Lung (tissue), 11 donors: ENCODE measurements at regions not wholly inside any gene's neighbourhood (a gene's known extent, or its start where the extent isn't known, plus 50 kb on each side); places are given as distances from the start of the nearest gene placed in this dataset.

Experiments
- ATAC-seq: fragments of 200-7000 bp; cut with Tn5 transposase; one replicate; pipeline ENCODE4 v1.9.1; 2020; ENCODE audit warnings: moderate number of reproducible peaks; ENCODE audit not compliant: insufficient read depth, low FRiP score
- DNase-seq, 3 donors: peaks; one replicate each; pipeline ENCODE4 v3.0.0-alpha.2; 2013 to 2017
- H3K27ac ChIP-seq, 2 donors: one replicate each; pipeline ENCODE4 v1.5.1; 2013; ENCODE audit warnings: mild to moderate bottlenecking in 2 of 2, moderate library complexity in 2 of 2, control low read depth in 1 of 2, inconsistent platforms in 1 of 2, low read depth in 1 of 2, low read length in 1 of 2
- H3K27me3 ChIP-seq, 3 donors: one replicate each; pipeline ENCODE4 v1.5.1; 2013; ENCODE audit warnings: low read length in 2 of 3; ENCODE audit not compliant: control insufficient read depth in 3 of 3, insufficient read depth in 3 of 3
- H3K36me3 ChIP-seq, 4 donors: one replicate each; pipeline ENCODE4 v1.5.1; 2013; ENCODE audit warnings: low read length in 4 of 4, mild to moderate bottlenecking in 1 of 4, moderate library complexity in 1 of 4; ENCODE audit not compliant: control insufficient read depth in 4 of 4, insufficient read depth in 4 of 4
- H3K4me1 ChIP-seq, 5 donors: one replicate each; pipeline ENCODE4 v1.5.1; 2013; ENCODE audit warnings: low read length in 5 of 5, mild to moderate bottlenecking in 2 of 5, moderate library complexity in 1 of 5; ENCODE audit not compliant: control insufficient read depth in 5 of 5, insufficient read depth in 5 of 5
- H3K4me3 ChIP-seq: one replicate; pipeline ENCODE4 v1.5.1; 2013; ENCODE audit warnings: mild to moderate bottlenecking, control low read depth, moderate library complexity
- H3K9ac ChIP-seq, 2 donors: one replicate each; pipeline ENCODE4 v1.5.1; 2013; ENCODE audit warnings: low read length in 2 of 2, control low read depth in 1 of 2; ENCODE audit not compliant: insufficient read depth in 1 of 2
- H3K9me3 ChIP-seq, 4 donors: one replicate each; pipeline ENCODE4 v1.5.1; 2013; ENCODE audit warnings: low read length in 3 of 4, mild to moderate bottlenecking in 1 of 4, moderate library complexity in 1 of 4; ENCODE audit not compliant: control insufficient read depth in 4 of 4, insufficient read depth in 3 of 4
- whole genome bisulfite sequencing, 2 donors: extraction: QIAGEN DNeasy Blood & Tissue Kit; methylation state at CpG; one replicate each; pipeline ENCODE4 v1.1.7; 2013; 5-methylcytosine and 5-hydroxymethylcytosine counted together
- TF ChIP-seq, protein P1 (sequence below): IDR thresholded peaks from 2 replicates; pipeline ENCODE4 v1.5.1; 2012; ENCODE audit warnings: mild to moderate bottlenecking; ENCODE audit errors: control extremely low read depth, extremely low read depth
- donor health status: control.
- donor health status: control.
- donor health status: Bipolar disorder and iron deficiency.
- donor health status: healthy.
- donor health status: DM: yes; HTN: yes; CAD: no.

DNA sequence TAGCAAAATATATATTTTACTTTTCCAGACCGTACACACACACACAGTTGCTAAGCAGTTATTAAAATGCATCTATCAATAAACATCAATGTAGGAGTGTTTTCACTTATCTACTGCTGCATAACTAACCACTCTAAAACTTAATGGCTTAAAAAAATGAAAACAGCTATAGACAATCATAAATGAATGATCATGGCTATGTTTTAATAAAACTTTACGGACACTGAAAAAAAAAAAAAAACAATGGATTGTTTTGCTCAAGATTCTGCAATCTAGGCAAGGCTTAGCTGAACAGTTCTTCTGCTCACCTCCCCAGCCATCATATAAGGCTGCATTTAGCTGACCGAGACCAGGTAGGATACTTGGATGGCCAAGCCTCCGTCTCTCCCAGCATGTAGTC, 125.4 kb upstream of the CCDC28A start:
- TF ChIP-seq, protein P1, sequence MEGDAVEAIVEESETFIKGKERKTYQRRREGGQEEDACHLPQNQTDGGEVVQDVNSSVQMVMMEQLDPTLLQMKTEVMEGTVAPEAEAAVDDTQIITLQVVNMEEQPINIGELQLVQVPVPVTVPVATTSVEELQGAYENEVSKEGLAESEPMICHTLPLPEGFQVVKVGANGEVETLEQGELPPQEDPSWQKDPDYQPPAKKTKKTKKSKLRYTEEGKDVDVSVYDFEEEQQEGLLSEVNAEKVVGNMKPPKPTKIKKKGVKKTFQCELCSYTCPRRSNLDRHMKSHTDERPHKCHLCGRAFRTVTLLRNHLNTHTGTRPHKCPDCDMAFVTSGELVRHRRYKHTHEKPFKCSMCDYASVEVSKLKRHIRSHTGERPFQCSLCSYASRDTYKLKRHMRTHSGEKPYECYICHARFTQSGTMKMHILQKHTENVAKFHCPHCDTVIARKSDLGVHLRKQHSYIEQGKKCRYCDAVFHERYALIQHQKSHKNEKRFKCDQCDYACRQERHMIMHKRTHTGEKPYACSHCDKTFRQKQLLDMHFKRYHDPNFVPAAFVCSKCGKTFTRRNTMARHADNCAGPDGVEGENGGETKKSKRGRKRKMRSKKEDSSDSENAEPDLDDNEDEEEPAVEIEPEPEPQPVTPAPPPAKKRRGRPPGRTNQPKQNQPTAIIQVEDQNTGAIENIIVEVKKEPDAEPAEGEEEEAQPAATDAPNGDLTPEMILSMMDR, result no peak
- no peak overlapping the region for H3K4me3 ChIP-seq
- ATAC-seq (no peak), DNase-seq (no peak)
- no peak overlapping the region for H3K27ac ChIP-seq
- 96% methylated on average over 4 of the region's 4 CpGs for WGBS, 2 donors
- no peaks in the 10 kb centered on the region for H3K27me3 ChIP-seq
- H3K36me3 ChIP-seq, result no peaks in the 10 kb centered on the region
- peaks cover 0 to 6% (median 0%) of the 10 kb centered on the region in 5 donors for H3K4me1 ChIP-seq
- H3K9me3 ChIP-seq, result no peaks in the 10 kb centered on the region
- no peak overlapping the region for H3K9ac ChIP-seq

DNA sequence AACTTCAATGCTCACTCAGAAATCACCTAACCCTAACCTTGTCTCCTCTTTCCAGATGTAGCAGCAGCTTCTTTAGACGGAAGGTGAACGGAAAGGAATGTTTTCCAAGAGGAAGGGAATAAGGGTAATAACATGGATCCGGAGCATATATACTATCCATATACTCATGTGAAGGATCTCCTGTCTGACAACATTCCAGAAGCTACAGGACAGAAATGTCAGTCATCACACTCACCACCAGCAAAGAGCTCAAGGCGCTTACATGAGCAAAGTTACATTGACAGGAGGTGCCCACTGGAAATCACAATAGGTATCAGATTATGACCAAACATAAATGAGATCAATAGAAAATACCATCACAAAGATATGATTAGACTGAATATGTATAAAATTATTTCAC, 122.1 kb upstream of the CCDC28A start:
- no peak overlapping the region for H3K4me3 ChIP-seq
- 96% methylated on average over 4 of the region's 4 CpGs for WGBS, 2 donors

DNA sequence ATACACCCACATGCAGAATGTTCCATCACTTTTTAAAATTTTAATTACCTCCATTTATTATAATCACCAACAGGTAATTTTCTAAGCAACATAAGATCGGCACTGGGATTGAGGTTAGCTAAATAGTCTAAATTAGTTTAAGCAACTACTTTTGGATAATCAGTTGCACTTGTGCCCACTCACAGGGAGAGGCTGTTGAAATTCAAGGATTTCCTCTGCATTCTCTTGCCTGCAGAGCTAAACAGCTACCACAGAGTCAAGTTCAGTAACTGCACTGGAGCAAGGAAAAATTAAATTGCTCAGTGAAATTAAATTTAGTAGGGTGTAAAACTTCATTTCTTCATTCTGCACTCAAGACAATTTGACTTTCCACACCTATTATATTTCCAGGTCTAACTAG, 120.7 kb upstream of the CCDC28A start:
- WGBS, 2 donors, result 64 to 89% methylated on average over 1 of the region's 1 CpG
- Histone ChIP-seq H3K4me3 (no peak overlapping the region), H3K36me3 (no peaks in the 10 kb centered on the region), H3K27me3 (no peaks in the 10 kb centered on the region), H3K27ac (no peak overlapping the region), H3K9me3 (no peaks in the 10 kb centered on the region), H3K9ac (no peak overlapping the region), H3K4me1 (peaks cover 0 to 25% (median 0%) of the 10 kb centered on the region in 5 donors)
- ATAC-seq (no peak), DNase-seq (no peak)
- TF ChIP-seq, protein P1, result no peak

More for the DNA sequence above, 122.1 kb upstream of the CCDC28A start:
- Histone ChIP-seq H3K9ac (no peak overlapping the region), H3K9me3 (no peaks in the 10 kb centered on the region), H3K27ac (no peak overlapping the region), H3K27me3 (no peaks in the 10 kb centered on the region), H3K4me1 (peaks cover 0 to 20% (median 0%) of the 10 kb centered on the region in 5 donors), H3K36me3 (no peaks in the 10 kb centered on the region)
- DNase-seq (no peak), ATAC-seq (no peak)
- TF ChIP-seq, protein P1, result no peak

DNA sequence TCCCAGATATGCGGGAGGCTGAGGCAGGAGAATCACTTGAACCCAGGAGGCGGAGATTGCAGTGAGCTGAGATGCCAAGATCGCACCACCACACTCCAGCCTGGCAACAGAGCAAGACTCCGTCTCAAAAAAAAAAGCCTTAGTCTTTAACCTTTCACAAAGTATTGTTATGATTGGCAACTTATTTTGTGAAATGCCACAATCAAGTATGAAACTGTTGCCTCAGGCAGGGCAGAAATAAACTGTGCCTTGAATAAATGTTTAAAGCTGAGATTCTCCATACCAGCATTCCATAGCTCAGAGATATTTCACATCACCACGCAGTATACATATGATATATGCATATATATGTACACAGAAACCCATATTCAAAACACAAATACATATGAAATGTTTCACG, 120.1 kb upstream of the CCDC28A start:
- DNase-seq (no peak), ATAC-seq (no peak)
- TF ChIP-seq, protein P1, result no peak
- no peaks in the 10 kb centered on the region for H3K27me3 ChIP-seq
- peaks cover 0 to 25% (median 0%) of the 10 kb centered on the region in 5 donors for H3K4me1 ChIP-seq
- no peak overlapping the region for H3K9ac ChIP-seq
- H3K4me3 ChIP-seq, result no peak overlapping the region
- H3K36me3 ChIP-seq, result no peaks in the 10 kb centered on the region
- 79 to 89% methylated on average over 6 of the region's 6 CpGs for WGBS, 2 donors
- H3K9me3 ChIP-seq, result no peaks in the 10 kb centered on the region
- H3K27ac ChIP-seq, result no peak overlapping the region
